Kidney (tissue), 13 donors: ENCODE measurements at regions not wholly inside any gene's neighbourhood (a gene's known extent, or its start where the extent isn't known, plus 50 kb on each side); places are given as distances from the start of the nearest gene placed in this dataset.

Experiments
- DNase-seq, 5 donors: peaks; one replicate each; pipeline ENCODE4 v3.0.0-alpha.2; 2013 to 2020
- FAIRE-seq: peaks from 2 replicates; lab custom pipeline; 2012; peaks lifted over from hg19 to GRCh38; lab: Jason Lieb, UNC
- H3K27ac ChIP-seq, 2 donors: one replicate each; pipeline ENCODE4 v1.7.0; 2013; ENCODE audit warnings: low read depth in 2 of 2, low read length in 2 of 2, inconsistent platforms in 1 of 2
- H3K27me3 ChIP-seq: one replicate; pipeline ENCODE4 v1.7.1; 2013; ENCODE audit warnings: low read length, inconsistent platforms; ENCODE audit not compliant: control insufficient read depth, insufficient read depth
- H3K36me3 ChIP-seq, 3 donors: one replicate each; pipeline versions ENCODE4 v1.7.0 to v1.7.1; 2013; ENCODE audit warnings: low read length in 3 of 3, control low read depth in 1 of 3, inconsistent platforms in 1 of 3; ENCODE audit not compliant: insufficient read depth in 3 of 3, control insufficient read depth in 2 of 3
- H3K4me1 ChIP-seq, 3 donors: one replicate each; pipeline versions ENCODE4 v1.7.0 to v1.7.1; 2013; ENCODE audit warnings: low read length in 3 of 3, inconsistent platforms in 1 of 3, low read depth in 1 of 3; ENCODE audit not compliant: control insufficient read depth in 2 of 3, insufficient read depth in 2 of 3
- H3K4me3 ChIP-seq, 3 donors: one replicate each; pipeline versions ENCODE4 v1.7.0 to v1.8.1; 2013; ENCODE audit warnings: low read length in 3 of 3, control low read depth in 1 of 3, inconsistent platforms in 1 of 3
- H3K9ac ChIP-seq, 3 donors: one replicate each; pipeline versions ENCODE4 v1.7.0 to v1.7.1; 2013; ENCODE audit warnings: low read length in 3 of 3, control low read depth in 1 of 3, inconsistent platforms in 1 of 3
- H3K9me3 ChIP-seq, 3 donors: one replicate each; pipeline versions ENCODE4 v1.7.0 to v1.7.1; 2013; ENCODE audit warnings: low read length in 3 of 3, control low read depth in 1 of 3, inconsistent platforms in 1 of 3; ENCODE audit not compliant: control insufficient read depth in 2 of 3, insufficient read depth in 1 of 3
- CTCF ChIP-seq: IDR thresholded peaks from 3 replicates; pipeline ENCODE4 v1.5.1; 2012; ENCODE audit warnings: mild to moderate bottlenecking, moderate library complexity, borderline replicate concordance; ENCODE audit not compliant: insufficient read depth; ENCODE audit errors: extremely low read depth
- intact Hi-C: fragments of 100-400 bp; cut with DNase I; formaldehyde crosslinking; loops from one replicate; pipeline ENCODE4 v1.11.1; 2022
- donor health status: control.
- donor health status: control.
- donor health status: control.
- donor health status: control.
- donor health status: control.
- donor health status: DM: yes; HTN: yes; CAD: no.
- donor health status: Normal renal cell carcinoma (clear cell type).

- Histone ChIP-seq H3K27me3 (peaks cover 2% of the 10 kb centered on the region), H3K4me3 (no peak overlapping the region), H3K4me1 (no peaks in the 10 kb centered on the region), H3K9ac (no peak overlapping the region), H3K9me3 (no peaks in the 10 kb centered on the region), H3K27ac (no peak overlapping the region), H3K36me3 (no peaks in the 10 kb centered on the region)
- intact Hi-C loops = no loop called here
- TF ChIP-seq CTCF = no peak
- no peak for FAIRE-seq
- no peak for DNase-seq
Measured at GRCh38 chrX:39205467-39205866, 404.2 kb downstream of the MID1IP1 start.

DNA sequence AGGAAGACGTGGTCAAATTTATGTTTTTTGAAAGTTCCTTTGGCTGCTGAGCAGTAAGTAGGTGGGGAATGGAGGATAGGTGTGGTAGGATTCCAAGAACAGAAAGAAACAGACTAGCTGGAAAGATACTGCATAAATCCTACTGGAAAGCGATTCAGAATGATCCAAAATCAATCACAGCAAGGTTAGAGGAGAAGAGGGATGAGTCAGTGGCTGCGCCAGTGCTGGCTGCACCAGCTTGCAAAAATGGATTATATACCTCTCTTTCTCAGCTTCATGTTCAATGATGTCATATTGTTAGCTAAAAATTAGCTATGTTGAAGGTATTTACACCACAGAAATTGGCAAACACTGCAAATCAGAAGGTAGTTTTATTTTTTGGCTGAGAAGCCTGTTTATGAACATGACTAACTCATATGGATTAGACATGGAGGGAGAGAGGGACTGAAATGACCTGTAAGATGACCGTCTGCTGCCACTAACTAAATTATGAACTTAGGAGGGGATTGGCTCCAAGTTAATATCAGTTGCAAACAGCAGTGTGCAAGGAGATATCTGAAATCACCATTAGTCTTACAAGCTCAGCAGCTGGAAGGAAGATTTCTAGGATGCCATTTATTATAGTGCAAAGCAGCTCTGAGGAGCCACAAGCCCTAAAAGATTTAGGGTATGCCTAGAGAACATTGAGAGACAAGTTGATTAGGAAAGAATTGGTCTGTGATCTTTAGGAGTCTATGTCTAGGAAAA lies 405.3 kb downstream of the MID1IP1 start:
- no peak for FAIRE-seq
- intact Hi-C loops = no loop called here
- Histone ChIP-seq H3K36me3 (no peaks in the 10 kb centered on the region), H3K27ac (no peak overlapping the region), H3K9me3 (no peaks in the 10 kb centered on the region), H3K4me3 (no peak overlapping the region), H3K27me3 (peaks cover 2% of the 10 kb centered on the region), H3K9ac (no peak overlapping the region), H3K4me1 (no peaks in the 10 kb centered on the region)
- DNase-seq = no peak
- TF ChIP-seq CTCF = no peak

GRCh38 chrX:39211501-39211900 lies 410.2 kb downstream of the MID1IP1 start:
- Histone ChIP-seq H3K4me3 (no peak overlapping the region), H3K9me3 (no peaks in the 10 kb centered on the region), H3K27me3 (no peaks in the 10 kb centered on the region), H3K27ac (no peak overlapping the region), H3K9ac (no peak overlapping the region), H3K36me3 (no peaks in the 10 kb centered on the region), H3K4me1 (no peaks in the 10 kb centered on the region)
- no peak for TF ChIP-seq CTCF
- no peak for FAIRE-seq
- DNase-seq = no peak
- intact Hi-C loops = no loop called here

GRCh38 chrX:39212456-39212855 lies 411.2 kb downstream of the MID1IP1 start:
- TF ChIP-seq CTCF = no peak
- Histone ChIP-seq H3K36me3 (no peaks in the 10 kb centered on the region), H3K4me3 (no peak overlapping the region), H3K27me3 (no peaks in the 10 kb centered on the region), H3K4me1 (no peaks in the 10 kb centered on the region), H3K9ac (no peak overlapping the region), H3K27ac (no peak overlapping the region), H3K9me3 (no peaks in the 10 kb centered on the region)
- intact Hi-C loops = no loop called here
- no peak for DNase-seq
- no peak for FAIRE-seq
